CD4-positive, alpha-beta T cell treated with Interleukin-17A for 4 hours (primary cell): ENCODE measurements at regions not wholly inside any gene's neighbourhood (a gene's known extent, or its start where the extent isn't known, plus 50 kb on each side); places are given as distances from the start of the nearest gene placed in this dataset.
"Not testable (repeated sequence)": the region's sequence is repeated elsewhere in the genome, so short reads cannot be mapped to it uniquely, and the experiment has no call there.

Experiments used
- DNase-seq: peaks from one replicate; pipeline ENCODE4 v3.0.0-alpha.2; 2020; ENCODE audit warnings: mixed read lengths

DNA sequence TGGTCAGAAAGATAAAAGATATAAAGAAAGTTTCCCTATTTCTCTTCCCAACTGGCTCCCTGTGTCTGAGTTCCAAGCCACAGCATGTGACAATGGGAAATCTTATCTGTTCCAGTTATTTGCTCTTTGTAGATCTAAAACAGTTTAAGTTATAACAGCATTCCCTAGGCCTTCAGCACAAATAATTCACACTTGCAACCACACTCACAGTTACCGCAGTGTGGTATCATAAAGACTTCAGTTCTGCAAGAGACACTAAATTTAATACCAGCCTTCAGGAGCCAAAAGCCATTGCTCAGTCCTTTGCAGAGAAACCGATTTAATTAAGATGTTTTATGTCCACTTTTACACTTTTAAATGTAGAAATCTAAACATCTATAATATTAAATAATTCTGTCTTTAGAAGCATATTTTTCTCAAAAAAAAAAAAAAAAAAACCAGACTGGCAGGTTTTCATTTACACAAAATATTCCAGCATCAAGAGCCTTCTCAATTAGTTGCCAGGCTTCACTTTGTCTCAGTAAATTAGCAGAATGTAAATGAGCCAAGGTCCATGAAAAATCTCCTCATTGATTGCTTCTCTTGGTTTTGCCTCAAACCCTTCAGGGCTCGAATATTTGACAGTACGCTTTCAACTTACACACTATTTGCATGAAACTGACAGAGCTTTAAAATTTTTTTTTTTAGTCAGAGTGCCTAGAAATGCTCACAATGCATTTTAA lies 300.0 kb upstream of the DDI1 start:
- DNase-seq = no peak

DNA sequence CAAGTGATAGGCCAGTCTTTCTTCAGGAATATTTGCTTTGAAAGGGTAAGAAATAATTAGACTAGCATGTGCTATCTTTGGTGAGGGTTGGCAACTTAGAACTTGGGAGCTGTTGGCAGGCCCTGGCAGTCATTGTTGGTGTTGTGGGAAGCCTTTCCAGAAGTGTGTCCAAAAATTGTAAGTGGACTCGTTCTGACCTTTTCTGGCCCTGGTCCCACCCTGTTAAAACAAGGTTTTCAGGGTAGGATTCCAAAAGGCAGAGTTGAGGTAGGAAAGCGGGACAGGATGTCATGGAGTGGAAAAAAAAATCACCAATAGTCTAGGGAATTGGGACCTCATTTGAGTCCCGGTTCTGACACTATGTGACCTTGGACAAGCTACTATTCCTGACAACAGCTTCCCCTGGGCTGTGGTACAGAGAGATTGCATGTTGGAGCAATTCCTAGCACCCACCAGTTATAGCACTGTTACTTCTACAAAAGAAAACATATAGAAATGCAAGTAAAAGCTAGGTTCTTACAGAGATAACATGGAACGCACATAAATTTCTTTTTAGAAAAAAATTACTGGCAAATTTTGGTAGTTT lies 299.3 kb upstream of the DDI1 start:
- no peak for DNase-seq

DNA sequence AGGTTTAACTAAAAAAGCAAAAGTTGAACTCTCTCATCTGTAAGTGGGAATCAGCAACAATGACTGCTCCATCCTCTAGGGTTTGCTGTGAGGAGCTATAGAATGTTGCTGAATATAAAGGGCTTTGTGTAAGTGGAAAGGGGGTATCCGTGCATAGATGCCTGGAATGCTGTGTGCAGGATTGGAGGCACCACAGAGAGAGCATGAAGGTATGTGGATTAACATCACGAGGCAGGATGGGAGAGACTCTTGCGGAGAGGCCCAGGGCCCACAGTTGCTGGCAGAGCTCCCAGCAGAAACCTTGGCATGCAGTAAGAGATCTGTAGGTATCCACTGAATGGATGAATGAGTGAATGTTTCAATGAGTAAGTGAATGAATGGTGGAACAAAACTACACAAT lies 298.7 kb upstream of the DDI1 start:
- DNase-seq = no peak

GRCh38 chr11:103739074-103739796 lies 297.2 kb upstream of the DDI1 start:
- DNase-seq = not testable (repeated sequence)

DNA sequence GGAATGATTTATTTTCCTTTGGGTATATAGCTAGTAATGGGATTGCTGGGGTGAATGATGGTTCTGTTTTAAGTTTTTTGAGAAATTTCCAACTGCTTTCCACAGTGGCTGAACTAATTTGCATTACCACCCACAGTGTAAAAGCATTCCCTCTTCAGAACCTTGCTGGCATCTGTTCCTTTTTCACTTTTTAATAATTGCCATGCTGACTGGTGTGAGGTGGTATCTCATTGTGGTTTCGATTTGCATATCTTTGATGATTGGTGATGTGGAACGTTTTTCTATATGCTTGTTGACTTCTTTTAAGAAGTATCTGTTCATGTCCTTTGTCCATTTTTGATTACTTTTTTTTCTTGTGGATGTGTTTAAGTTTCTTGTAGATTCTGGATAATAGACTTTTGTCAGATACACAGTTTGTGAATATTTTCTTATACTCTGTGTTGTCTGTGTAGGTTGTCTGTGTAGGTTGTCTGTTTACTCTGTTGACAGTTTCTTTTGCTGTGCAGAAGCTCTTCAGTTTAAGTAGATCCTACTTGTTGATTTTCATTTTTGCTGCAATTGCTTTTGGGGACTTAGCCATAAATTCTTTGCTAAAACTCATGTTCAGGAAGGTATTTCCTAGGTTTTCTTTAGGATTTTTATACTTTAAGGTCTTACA lies 291.8 kb upstream of the DDI1 start:
- DNase-seq = no peak

DNA sequence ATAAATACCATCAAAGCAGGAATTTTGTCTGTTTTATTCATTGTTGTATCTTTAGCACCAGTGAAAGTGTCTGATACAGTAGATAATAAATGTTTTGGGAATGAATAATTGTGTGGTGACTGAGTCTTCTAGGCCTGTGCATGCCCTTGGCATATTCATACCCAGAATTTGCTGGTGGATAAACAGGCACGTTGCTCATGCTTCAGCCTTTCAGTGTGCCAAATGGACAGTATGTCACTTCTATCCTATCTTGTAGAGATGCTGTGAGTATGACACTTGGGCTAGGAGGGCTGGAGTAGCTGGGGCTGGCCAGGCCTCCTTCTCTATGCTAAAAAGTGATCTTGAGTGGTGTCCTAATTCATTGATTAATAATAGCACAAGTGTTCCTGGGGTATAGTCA lies 287.3 kb upstream of the DDI1 start:
- no peak for DNase-seq

DNA sequence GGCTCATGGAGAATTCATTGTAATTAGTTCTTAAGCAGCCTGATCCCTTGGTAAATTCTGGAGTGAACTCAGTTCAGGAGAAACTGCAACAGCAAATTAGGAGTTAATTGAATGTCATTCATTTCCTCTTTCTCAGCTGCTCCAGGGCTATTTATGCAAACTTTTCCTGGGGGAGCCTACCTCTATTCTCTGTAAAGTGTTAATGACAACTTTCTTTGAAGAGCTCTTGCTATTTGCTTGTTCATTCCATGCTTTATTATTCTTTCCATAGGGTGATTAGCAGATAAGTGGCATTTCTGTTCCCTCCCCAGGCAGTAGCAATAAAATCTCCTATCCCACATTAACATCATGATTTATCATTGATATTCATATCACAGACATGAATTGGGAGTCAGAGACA lies 267.6 kb upstream of the DDI1 start:
- no peak for DNase-seq

DNA sequence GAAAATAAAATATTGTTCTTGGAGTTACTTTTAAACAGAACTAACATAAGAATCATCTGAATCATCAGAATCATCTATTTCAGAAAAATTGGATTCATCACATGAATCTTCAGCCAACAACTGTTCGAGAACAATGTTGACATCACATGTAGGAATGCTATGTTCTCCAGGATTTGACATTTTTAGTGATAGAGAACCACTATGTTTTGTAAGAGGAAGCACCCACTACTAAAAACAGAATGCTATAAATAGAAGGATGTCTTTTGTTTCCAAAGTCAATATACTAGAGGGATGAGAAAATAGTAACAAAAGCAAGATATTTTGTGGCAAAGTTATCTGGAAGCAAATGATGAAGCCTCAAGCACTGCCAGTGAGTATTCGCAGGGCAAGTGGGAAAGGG lies 263.4 kb upstream of the DDI1 start:
- DNase-seq = no peak

GRCh38 chr11:103773537-103773936 lies 262.9 kb upstream of the DDI1 start:
- no peak for DNase-seq

- DNase-seq = no peak
These were observed 257.4 kb upstream of the DDI1 start for GRCh38 chr11:103779054-103779453.

DNA sequence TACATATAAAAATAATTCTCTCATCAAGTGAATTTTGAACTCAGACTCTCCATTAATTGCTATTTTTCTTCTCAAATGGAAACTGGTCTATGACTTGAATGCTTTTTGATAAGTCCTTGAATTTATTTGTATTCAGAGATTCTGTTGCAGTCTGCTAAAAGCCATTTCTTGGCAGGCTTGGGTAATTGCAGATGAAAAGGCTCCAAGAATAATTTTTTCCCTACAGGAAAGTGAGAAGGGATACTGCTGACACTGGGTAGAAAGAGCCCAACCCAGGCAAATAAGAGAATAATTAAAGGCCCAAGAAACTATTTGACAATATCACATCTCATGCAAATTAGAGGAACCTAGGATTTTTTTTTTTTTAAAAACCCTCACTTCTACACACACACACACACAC lies 246.5 kb upstream of the DDI1 start:
- no peak for DNase-seq

DNA sequence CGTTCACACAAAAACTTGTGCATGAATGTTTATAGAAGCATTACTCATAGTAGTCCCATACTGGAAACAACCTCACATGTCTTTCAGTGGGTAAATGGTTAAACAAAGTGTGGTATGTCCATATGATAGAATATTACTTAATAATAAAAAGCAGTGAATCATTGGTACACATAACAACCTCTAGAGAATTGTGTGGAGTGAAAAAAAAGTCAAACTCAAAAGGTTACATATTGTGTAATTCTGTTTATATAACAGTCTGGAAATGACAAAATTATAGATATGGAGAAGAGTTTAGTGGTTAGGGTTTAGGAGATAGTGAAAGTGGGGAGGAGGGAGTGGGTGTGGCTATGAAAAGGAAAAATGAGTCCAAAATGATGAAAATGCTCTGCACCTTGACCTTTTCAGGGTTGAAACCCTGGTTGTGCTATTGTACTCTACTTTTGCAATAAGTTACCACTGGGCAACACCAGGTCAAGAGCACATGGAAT lies 243.4 kb upstream of the DDI1 start:
- DNase-seq = no peak

- DNase-seq = no peak
These were observed 242.2 kb upstream of the DDI1 start for GRCh38 chr11:103794262-103794661.

- DNase-seq = no peak
These were observed 238.4 kb upstream of the DDI1 start for GRCh38 chr11:103798026-103798425.

- DNase-seq = no peak
These were observed 238.0 kb upstream of the DDI1 start for GRCh38 chr11:103798446-103798845.

DNA sequence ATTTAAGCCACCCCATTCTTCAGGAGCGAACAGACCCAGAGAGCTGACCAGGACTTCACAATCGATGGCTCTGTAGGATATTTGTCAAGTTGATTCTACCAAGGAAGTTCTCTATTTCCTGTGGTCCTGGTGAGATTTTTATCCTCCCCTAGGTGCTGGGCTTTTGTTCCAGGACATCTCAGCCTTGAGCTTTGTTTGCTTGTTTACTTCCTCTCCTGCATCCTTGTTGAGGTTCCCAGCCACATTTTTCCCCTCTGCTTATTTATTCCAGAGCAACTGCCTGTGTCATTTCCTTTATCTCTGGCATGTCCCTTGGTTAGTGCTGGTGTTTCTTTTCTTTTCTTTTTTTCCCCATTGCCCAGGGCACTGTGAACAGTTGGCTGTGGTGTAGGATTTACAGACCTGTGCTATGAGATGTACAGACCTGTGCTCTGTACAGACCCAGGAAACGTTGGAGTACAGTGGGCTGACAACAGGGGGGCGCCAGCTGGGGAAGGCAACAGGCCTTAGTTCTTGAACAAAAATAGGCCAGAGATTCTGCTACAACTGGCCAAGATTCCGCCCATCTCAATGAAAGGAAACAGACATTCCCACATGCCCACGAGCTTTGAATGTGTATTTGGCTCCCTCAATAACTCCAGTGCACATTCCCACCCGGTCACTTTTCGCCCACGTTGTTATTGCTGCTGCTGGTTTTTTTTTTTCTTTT lies 235.9 kb upstream of the DDI1 start:
- no peak for DNase-seq

- no peak for DNase-seq
These were observed 233.4 kb upstream of the DDI1 start for GRCh38 chr11:103803062-103803461.

- DNase-seq = no peak
These were observed 230.8 kb upstream of the DDI1 start for GRCh38 chr11:103805688-103806009.

GRCh38 chr11:103806130-103806895 lies 230.1 kb upstream of the DDI1 start:
- no peak for DNase-seq

GRCh38 chr11:103807806-103808205 lies 228.6 kb upstream of the DDI1 start:
- no peak for DNase-seq

DNA sequence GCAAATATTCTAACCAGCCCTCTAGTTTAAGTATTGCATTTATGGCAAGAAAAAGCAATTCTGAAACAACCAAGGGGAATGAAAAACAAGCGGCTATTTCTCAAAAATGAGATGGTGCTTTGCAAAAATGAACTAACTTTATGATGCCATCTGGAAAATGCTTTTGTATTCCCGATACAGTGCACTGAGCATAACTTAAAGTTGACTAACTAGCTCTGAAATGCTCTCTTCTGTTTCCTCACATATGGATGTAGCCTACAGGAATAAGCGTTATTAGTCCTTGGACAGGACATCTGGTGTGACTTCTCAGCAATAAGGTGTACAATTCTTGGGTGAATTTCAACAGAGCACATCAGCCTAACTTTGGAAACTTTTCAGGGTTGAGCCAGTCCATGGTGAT lies 228.2 kb upstream of the DDI1 start:
- no peak for DNase-seq

DNA sequence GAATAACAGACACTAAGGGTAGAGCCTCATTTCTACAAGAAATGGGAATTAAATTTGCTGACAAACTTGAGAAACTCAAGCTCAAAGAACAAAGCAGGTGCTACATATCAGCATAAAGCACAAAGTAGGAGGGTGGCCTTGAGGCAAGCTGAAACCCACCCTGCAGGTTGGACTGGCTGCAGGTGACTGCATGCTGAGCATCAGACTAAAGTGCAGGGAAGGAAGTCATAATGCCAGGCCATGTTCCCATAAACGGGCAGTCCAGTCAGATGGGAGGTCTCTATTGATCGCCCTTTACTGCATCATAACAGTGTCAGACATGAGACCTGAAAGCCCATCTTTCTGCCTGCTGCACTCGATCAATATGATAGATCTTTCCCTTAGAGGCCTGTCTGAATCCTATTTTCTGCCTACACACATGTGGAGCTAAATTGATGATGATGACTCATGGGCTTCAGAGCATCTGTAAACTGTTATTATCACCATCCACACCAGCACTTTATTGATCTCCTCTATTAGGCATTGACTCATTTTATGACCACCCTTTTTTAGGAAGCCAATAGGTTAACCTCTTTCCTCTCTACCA lies 224.5 kb upstream of the DDI1 start:
- DNase-seq = no peak
